SK-N-SH treated with all-trans-retinoic acid at 6 μM for 48 hours (cell line): ENCODE measurements at regions not wholly inside any gene's neighbourhood (a gene's known extent, or its start where the extent isn't known, plus 50 kb on each side); places are given as distances from the start of the nearest gene placed in this dataset.

Source experiments
- ATAC-seq: fragments of 200-7000 bp; cut with Tn5 transposase; 3 replicates; pipeline ENCODE4 v1.9.1; 2020; ENCODE audit warnings: mild to moderate bottlenecking, moderate library complexity
- BACH2 ChIP-seq: fragments of 250-450 bp; sonication (Bioruptor Pico); IDR thresholded peaks from 2 replicates; pipeline ENCODE4 v1.9.0; 2021; ENCODE audit warnings: mild to moderate bottlenecking, borderline replicate concordance
- CSDC2 ChIP-seq: fragments of 250-450 bp; sonication (Bioruptor Pico); IDR thresholded peaks from 2 replicates; pipeline ENCODE4 v1.5.0; 2020; ENCODE audit warnings: mild to moderate bottlenecking, moderate library complexity
- GLIS3 ChIP-seq: fragments of 250-450 bp; sonication (Bioruptor Pico); IDR thresholded peaks from 2 replicates; pipeline ENCODE4 v1.5.0; 2020; ENCODE audit warnings: mild to moderate bottlenecking, moderate library complexity
- ISL1 ChIP-seq: fragments of 250-450 bp; sonication (Bioruptor Pico); IDR thresholded peaks from 2 replicates; pipeline ENCODE4 v2.1.2; 2022; ENCODE audit warnings: mild to moderate bottlenecking, moderate library complexity
- OSR1 ChIP-seq: fragments of 250-450 bp; sonication (Bioruptor Pico); IDR thresholded peaks from 2 replicates; pipeline ENCODE4 v1.8.0; 2022; ENCODE audit warnings: moderate library complexity, mild to moderate bottlenecking, inconsistent platforms
- PATZ1 ChIP-seq: fragments of 250-450 bp; sonication (Bioruptor Pico); IDR thresholded peaks from 2 replicates; pipeline ENCODE4 v1.8.0; 2020; ENCODE audit warnings: mild to moderate bottlenecking, moderate library complexity, borderline replicate concordance
- POU6F1 ChIP-seq: fragments of 250-450 bp; sonication (Bioruptor Pico); IDR thresholded peaks from 2 replicates; pipeline ENCODE4 v1.8.0; 2021; ENCODE audit warnings: low read depth, mild to moderate bottlenecking, moderate library complexity, borderline replicate concordance
- PPARA ChIP-seq: fragments of 250-450 bp; sonication (Bioruptor Pico); IDR thresholded peaks from 2 replicates; pipeline ENCODE4 v1.5.0; 2020; ENCODE audit warnings: mild to moderate bottlenecking, borderline replicate concordance
- RARB ChIP-seq: fragments of 250-450 bp; sonication (Bioruptor Pico); IDR thresholded peaks from 2 replicates; pipeline ENCODE4 v1.8.0; 2021; ENCODE audit warnings: mild to moderate bottlenecking, moderate library complexity
- TOX ChIP-seq: fragments of 250-450 bp; sonication (Bioruptor Pico); IDR thresholded peaks from 2 replicates; pipeline ENCODE4 v1.8.0; 2021; ENCODE audit warnings: mild to moderate bottlenecking, moderate library complexity, borderline replicate concordance
- ZC3H10 ChIP-seq: fragments of 250-450 bp; sonication (Bioruptor Pico); IDR thresholded peaks from 2 replicates; pipeline ENCODE4 v1.5.1; 2021; ENCODE audit warnings: mild to moderate bottlenecking, moderate library complexity
- ZFP3 ChIP-seq: fragments of 250-450 bp; sonication (Bioruptor Pico); IDR thresholded peaks from 2 replicates; pipeline ENCODE4 v1.5.0; 2020; ENCODE audit warnings: mild to moderate bottlenecking, moderate library complexity
- ZNF70 ChIP-seq: fragments of 450-650 bp; formaldehyde crosslinking; IDR thresholded peaks from 2 replicates; pipeline ENCODE4 v1.5.0; 2020; ENCODE audit warnings: mild to moderate bottlenecking, moderate library complexity
- ZNF8 ChIP-seq: fragments of 450-650 bp; formaldehyde crosslinking; IDR thresholded peaks from 2 replicates; pipeline ENCODE4 v1.5.0; 2020; ENCODE audit warnings: mild to moderate bottlenecking, moderate library complexity
- TF ChIP-seq, protein P1 (sequence below): fragments of 250-450 bp; sonication (Bioruptor Pico); IDR thresholded peaks from 2 replicates; pipeline ENCODE4 v1.5.0; 2020; ENCODE audit warnings: mild to moderate bottlenecking, moderate library complexity
- TF ChIP-seq, protein P2 (sequence below): fragments of 250-450 bp; sonication (Bioruptor Pico); IDR thresholded peaks from 2 replicates; pipeline ENCODE4 v1.5.1; 2020; ENCODE audit warnings: low read depth, mild to moderate bottlenecking, moderate library complexity

DNA sequence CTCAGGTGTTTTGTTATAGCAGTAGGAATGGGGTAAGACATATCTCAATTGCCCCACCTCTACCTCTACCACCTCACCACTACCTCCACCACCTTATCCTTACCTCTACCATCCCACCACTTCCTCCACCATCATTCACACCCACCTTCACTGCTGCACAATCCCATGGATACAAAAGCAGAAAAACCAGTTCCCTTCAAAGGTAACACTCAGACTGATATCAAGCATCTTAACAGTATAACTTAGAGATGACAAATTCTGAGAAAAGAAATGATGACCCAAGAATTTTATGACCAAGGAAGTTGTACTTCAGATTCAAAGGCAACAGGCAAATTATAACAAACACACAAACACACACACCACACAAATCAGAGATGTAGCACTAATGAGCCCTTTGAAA, 189.4 kb downstream of the NUAK1 start (continued):
- TF ChIP-seq, protein P1, sequence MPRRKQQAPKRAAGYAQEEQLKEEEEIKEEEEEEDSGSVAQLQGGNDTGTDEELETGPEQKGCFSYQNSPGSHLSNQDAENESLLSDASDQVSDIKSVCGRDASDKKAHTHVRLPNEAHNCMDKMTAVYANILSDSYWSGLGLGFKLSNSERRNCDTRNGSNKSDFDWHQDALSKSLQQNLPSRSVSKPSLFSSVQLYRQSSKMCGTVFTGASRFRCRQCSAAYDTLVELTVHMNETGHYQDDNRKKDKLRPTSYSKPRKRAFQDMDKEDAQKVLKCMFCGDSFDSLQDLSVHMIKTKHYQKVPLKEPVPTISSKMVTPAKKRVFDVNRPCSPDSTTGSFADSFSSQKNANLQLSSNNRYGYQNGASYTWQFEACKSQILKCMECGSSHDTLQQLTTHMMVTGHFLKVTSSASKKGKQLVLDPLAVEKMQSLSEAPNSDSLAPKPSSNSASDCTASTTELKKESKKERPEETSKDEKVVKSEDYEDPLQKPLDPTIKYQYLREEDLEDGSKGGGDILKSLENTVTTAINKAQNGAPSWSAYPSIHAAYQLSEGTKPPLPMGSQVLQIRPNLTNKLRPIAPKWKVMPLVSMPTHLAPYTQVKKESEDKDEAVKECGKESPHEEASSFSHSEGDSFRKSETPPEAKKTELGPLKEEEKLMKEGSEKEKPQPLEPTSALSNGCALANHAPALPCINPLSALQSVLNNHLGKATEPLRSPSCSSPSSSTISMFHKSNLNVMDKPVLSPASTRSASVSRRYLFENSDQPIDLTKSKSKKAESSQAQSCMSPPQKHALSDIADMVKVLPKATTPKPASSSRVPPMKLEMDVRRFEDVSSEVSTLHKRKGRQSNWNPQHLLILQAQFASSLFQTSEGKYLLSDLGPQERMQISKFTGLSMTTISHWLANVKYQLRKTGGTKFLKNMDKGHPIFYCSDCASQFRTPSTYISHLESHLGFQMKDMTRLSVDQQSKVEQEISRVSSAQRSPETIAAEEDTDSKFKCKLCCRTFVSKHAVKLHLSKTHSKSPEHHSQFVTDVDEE (CRISPR knock-in tag): no peak
- TF ChIP-seq OSR1 (CRISPR knock-in tag) (no peak), ZC3H10 (CRISPR knock-in tag) (no peak), ISL1 (CRISPR knock-in tag) (no peak)

- TF ChIP-seq, protein P2, sequence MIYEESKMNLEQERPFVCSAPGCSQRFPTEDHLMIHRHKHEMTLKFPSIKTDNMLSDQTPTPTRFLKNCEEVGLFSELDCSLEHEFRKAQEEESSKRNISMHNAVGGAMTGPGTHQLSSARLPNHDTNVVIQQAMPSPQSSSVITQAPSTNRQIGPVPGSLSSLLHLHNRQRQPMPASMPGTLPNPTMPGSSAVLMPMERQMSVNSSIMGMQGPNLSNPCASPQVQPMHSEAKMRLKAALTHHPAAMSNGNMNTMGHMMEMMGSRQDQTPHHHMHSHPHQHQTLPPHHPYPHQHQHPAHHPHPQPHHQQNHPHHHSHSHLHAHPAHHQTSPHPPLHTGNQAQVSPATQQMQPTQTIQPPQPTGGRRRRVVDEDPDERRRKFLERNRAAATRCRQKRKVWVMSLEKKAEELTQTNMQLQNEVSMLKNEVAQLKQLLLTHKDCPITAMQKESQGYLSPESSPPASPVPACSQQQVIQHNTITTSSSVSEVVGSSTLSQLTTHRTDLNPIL (CRISPR knock-in tag): no peak
- TF ChIP-seq BACH2 (CRISPR knock-in tag) (no peak), ISL1 (CRISPR knock-in tag) (no peak), TOX (CRISPR knock-in tag) (no peak), ZFP3 (CRISPR knock-in tag) (no peak), GLIS3 (CRISPR knock-in tag) (no peak), RARB (CRISPR knock-in tag) (no peak), OSR1 (CRISPR knock-in tag) (no peak), ZNF70 (CRISPR knock-in tag) (no peak), POU6F1 (CRISPR knock-in tag) (no peak), CSDC2 (CRISPR knock-in tag) (no peak), PATZ1 (CRISPR knock-in tag) (no peak), ZNF8 (CRISPR knock-in tag) (no peak), PPARA (CRISPR knock-in tag) (no peak)
- TF ChIP-seq, protein P1 (CRISPR knock-in tag): no peak
- ATAC-seq: no peak
Observed at GRCh38 chr12:105951732-105952131, 187.0 kb downstream of the NUAK1 start.

DNA sequence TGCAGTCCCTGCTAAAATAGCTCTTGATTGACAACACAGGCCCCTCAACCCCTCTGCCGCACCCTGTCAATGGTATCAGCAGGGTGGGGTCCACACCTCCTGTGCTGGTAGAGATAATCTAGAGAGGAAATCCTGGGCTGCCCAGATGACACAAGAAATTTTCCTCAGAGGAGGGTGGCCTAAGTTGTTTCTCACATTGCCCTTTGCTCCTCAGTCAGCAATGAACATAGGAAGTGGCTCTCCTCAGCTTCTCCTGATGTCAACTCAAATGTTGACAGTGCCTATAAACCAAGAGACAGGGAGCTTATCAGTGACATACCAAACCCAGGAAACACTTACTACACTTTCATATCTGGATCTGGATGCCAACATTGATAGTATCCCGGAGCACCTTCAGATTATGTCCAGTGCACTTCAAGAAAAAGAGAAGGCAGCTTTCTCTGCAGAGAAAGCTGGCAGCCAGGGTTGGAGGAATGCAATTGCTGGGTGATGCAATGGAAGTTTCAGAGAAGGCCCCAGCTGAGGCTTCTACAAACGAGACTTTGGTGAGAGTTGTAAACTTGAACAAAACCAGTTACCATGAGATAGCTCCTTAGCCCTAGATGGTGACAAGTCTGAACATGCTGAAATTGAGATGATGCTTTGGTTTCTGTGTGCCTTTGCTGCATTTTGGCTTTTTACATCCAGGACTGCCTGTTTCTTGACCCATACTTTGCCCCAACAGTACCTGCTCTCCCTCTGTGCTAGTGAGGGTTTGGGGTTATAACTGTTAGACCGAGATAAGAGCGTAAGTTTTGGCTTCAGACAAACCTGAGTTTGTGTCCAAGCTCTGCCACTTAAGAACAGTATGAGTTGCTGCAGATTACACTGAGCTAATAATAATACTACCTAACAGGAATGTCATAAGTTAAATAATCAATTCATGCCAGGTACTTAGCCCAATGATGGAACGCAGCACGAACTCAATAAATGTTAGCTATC, 183.5 kb downstream of the NUAK1 start:
- no peak for ATAC-seq
- TF ChIP-seq PATZ1 (CRISPR knock-in tag): no peak
